ENCODE measurements at regions not wholly inside any gene's neighbourhood (a gene's known extent, or its start where the extent isn't known, plus 50 kb on each side); places are given as distances from the start of the nearest gene placed in this dataset.

- TF ChIP-seq ZNF138 (CRISPR knock-in tag; conservative IDR thresholded peaks at IDR 0.05), result no peak
- TF ChIP-seq CTCF (IDR thresholded peaks at IDR 0.05), result no peak
- no peak for TF ChIP-seq ZNF416 (CRISPR knock-in tag; IDR thresholded peaks at IDR 0.05)
- no peak for TF ChIP-seq IRF1 (CRISPR knock-in tag; IDR thresholded peaks at IDR 0.05)
- no peak for TF ChIP-seq USF1 (CRISPR knock-in tag; IDR thresholded peaks at IDR 0.05)
- no peak for TF ChIP-seq NFYB (CRISPR knock-in tag; conservative IDR thresholded peaks at IDR 0.05; ENCODE audit: low read depth)
- TF ChIP-seq ETV6 (CRISPR knock-in tag; IDR thresholded peaks at IDR 0.05), result no peak
- no peak for TF ChIP-seq CREM (CRISPR knock-in tag; IDR thresholded peaks at IDR 0.05)
- no peak for TF ChIP-seq MAX (CRISPR knock-in tag; IDR thresholded peaks at IDR 0.05)
Observed at GRCh38 chr5:171721464-171721863, 64.2 kb upstream of the SMIM23 start.

All from WTC11 (cell line).